ENCODE measurements at regions not wholly inside any gene's neighbourhood (a gene's known extent, or its start where the extent isn't known, plus 50 kb on each side); places are given as distances from the start of the nearest gene placed in this dataset.
"Not testable (repeated sequence)": the region's sequence is repeated elsewhere in the genome, so short reads cannot be mapped to it uniquely, and the experiment has no call there.

DNA sequence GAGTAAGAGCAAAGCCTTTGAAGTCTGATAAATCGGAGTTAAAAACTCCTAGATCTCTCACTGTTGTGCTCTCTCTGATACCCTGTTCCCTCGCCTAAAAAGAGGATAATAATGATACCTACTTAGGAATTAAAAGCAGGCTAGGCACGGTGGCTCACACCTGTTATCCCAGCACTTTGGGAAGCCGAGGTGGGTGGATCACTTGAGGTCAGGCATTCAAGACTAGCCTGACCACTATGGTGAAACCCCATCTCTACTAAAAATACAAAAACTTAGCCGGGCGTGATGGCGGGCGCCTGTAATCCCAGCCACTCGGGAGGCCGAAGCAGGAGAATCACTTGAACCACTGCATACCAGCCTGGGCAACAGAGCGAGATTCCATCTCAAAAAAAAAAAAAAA, 68.1 kb upstream of the CDON start:
- TF ChIP-seq, protein P1, sequence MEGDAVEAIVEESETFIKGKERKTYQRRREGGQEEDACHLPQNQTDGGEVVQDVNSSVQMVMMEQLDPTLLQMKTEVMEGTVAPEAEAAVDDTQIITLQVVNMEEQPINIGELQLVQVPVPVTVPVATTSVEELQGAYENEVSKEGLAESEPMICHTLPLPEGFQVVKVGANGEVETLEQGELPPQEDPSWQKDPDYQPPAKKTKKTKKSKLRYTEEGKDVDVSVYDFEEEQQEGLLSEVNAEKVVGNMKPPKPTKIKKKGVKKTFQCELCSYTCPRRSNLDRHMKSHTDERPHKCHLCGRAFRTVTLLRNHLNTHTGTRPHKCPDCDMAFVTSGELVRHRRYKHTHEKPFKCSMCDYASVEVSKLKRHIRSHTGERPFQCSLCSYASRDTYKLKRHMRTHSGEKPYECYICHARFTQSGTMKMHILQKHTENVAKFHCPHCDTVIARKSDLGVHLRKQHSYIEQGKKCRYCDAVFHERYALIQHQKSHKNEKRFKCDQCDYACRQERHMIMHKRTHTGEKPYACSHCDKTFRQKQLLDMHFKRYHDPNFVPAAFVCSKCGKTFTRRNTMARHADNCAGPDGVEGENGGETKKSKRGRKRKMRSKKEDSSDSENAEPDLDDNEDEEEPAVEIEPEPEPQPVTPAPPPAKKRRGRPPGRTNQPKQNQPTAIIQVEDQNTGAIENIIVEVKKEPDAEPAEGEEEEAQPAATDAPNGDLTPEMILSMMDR (IDR thresholded peaks at IDR 0.05; ENCODE audit: insufficient read depth, low read depth, low read length), result not testable (repeated sequence)
- TF ChIP-seq EZH2 (IDR thresholded peaks at IDR 0.05; ENCODE audit: insufficient read depth, low read length), result not testable (repeated sequence)
